Uterus (tissue), 2 donors: ENCODE measurements at regions not wholly inside any gene's neighbourhood (a gene's known extent, or its start where the extent isn't known, plus 50 kb on each side); places are given as distances from the start of the nearest gene placed in this dataset.

Experiments used
- POLR2A ChIP-seq, 2 donors: fragments of 450-650 bp; IDR thresholded peaks; one replicate each; pipeline ENCODE4 v1.6.1; 2016; ENCODE audit warnings: antibody characterized with exemption in 2 of 2, mild to moderate bottlenecking in 1 of 2, moderate library complexity in 1 of 2
- TF ChIP-seq, protein P1 (sequence below), 4 experiments: fragments of 200-600 bp in 2 of 4; fragments of 450-650 bp in 2 of 4; sonication (generic) in 2 of 4; IDR thresholded peaks; one replicate each; pipeline ENCODE4 v1.5.1; 2016 to 2019; ENCODE audit warnings: antibody characterized with exemption in 4 of 4, mild to moderate bottlenecking in 2 of 4, moderate library complexity in 1 of 4

DNA sequence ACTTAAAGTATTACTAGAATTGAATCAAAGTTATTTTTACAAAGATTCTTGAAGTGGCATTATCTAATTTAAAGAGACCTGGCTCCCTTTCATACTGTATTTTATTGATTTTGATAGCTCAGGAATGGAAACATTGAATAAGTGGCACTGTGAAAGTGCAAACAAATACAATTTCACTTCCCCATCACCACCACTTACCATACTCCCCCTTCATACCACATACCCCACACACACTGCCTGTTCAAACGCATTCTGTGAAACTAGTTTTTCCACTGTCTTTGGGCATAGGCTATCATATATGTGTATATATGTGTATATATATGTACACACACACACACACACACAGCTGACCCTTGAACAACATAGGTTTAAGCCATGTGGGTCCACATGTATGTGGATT lies 62.1 kb upstream of the ATG10 start:
- TF ChIP-seq, protein P1, sequence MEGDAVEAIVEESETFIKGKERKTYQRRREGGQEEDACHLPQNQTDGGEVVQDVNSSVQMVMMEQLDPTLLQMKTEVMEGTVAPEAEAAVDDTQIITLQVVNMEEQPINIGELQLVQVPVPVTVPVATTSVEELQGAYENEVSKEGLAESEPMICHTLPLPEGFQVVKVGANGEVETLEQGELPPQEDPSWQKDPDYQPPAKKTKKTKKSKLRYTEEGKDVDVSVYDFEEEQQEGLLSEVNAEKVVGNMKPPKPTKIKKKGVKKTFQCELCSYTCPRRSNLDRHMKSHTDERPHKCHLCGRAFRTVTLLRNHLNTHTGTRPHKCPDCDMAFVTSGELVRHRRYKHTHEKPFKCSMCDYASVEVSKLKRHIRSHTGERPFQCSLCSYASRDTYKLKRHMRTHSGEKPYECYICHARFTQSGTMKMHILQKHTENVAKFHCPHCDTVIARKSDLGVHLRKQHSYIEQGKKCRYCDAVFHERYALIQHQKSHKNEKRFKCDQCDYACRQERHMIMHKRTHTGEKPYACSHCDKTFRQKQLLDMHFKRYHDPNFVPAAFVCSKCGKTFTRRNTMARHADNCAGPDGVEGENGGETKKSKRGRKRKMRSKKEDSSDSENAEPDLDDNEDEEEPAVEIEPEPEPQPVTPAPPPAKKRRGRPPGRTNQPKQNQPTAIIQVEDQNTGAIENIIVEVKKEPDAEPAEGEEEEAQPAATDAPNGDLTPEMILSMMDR (IDR thresholded peaks at IDR 0.05), result no peak
- no peak for TF ChIP-seq POLR2A (IDR thresholded peaks at IDR 0.05)
